ENCODE measurements at regions not wholly inside any gene's neighbourhood (a gene's known extent, or its start where the extent isn't known, plus 50 kb on each side); places are given as distances from the start of the nearest gene placed in this dataset.
"Not testable (repeated sequence)": the region's sequence is repeated elsewhere in the genome, so short reads cannot be mapped to it uniquely, and the experiment has no call there.

DNA sequence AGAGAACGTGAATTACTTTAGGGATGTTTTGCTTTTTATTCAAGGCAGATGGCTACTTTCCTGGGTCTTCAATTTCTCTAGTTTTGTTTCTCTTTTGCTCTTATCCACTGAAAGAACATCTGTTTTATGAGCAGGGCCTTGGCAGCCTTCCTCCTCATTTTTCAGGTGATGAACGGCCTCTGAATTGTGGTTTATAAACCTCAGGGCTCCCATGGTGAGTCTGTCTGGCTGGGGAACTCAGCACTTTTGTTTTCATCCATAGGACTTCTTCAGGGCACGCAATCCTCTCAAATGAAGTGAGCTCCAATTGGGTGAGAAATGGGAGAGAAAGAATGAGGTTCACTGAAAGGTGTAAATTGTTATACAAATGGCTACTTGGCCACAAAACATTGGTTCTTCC lies 186.4 kb upstream of the ERCC4 start:
- no peaks in the 10 kb centered on the region for H3K79me2 ChIP-seq
- no peak for TF ChIP-seq EZH2phosphoT487 (IDR thresholded peaks at IDR 0.05; ENCODE audit: low read depth, severe bottlenecking, unreplicated experiment)
- no peak for TF ChIP-seq CTCF (IDR thresholded peaks at IDR 0.05; ENCODE audit: poor library complexity)
- TF ChIP-seq EZH2 (IDR thresholded peaks at IDR 0.05; ENCODE audit: borderline replicate concordance): no peak

GRCh38 chr16:13739621-13740373 lies 180.2 kb upstream of the ERCC4 start:
- not testable (repeated sequence) for H3K27me3 ChIP-seq; H3K79me2 ChIP-seq; H3K4me1 ChIP-seq (ENCODE audit: insufficient read depth); H3K9me2 ChIP-seq (replicated peaks; ENCODE audit: insufficient read depth); H3K27ac ChIP-seq; H2AFZ ChIP-seq; H3K4me3 ChIP-seq; H3K9me3 ChIP-seq (ENCODE audit: low read depth); H4K20me1 ChIP-seq (ENCODE audit: insufficient read depth, poor library complexity, severe bottlenecking); H3K4me2 ChIP-seq; DNase-seq (ENCODE audit: low spot score); H3K36me3 ChIP-seq (replicated peaks; ENCODE audit: insufficient read depth, low read depth)
- WGBS (ENCODE audit: low lambda C conversion rate, missing lambda C conversion rate): 90% methylated on average over 14 of the region's 14 CpGs

More for the DNA sequence above, 186.4 kb upstream of the ERCC4 start:
- Histone ChIP-seq H3K27me3 (no peaks in the 10 kb centered on the region), H2AFZ (no peak overlapping the region), H3K9me2 (replicated peaks; ENCODE audit: insufficient read depth) (no peaks in the 10 kb centered on the region), H3K36me3 (replicated peaks; ENCODE audit: insufficient read depth, low read depth) (no peaks in the 10 kb centered on the region), H3K4me2 (no peak overlapping the region), H3K4me1 (ENCODE audit: insufficient read depth) (no peaks in the 10 kb centered on the region), H3K9me3 (ENCODE audit: low read depth) (no peaks in the 10 kb centered on the region), H3K4me3 (no peak overlapping the region), H3K27ac (no peak overlapping the region), H4K20me1 (ENCODE audit: insufficient read depth, poor library complexity, severe bottlenecking) (no peaks in the 10 kb centered on the region)
- DNase-seq (ENCODE audit: low spot score): no peak
- 60% methylated on average over 3 of the region's 3 CpGs for WGBS (ENCODE audit: low lambda C conversion rate, missing lambda C conversion rate)

GRCh38 chr16:13742928-13743327 lies 177.0 kb upstream of the ERCC4 start:
- Histone ChIP-seq H3K36me3 (replicated peaks; ENCODE audit: insufficient read depth, low read depth) (no peaks in the 10 kb centered on the region), H3K27me3 (no peaks in the 10 kb centered on the region), H3K4me2 (no peak overlapping the region), H3K9me3 (ENCODE audit: low read depth) (no peaks in the 10 kb centered on the region), H3K27ac (no peak overlapping the region), H2AFZ (no peak overlapping the region), H3K4me3 (no peak overlapping the region), H3K79me2 (no peaks in the 10 kb centered on the region), H4K20me1 (ENCODE audit: insufficient read depth, poor library complexity, severe bottlenecking) (no peaks in the 10 kb centered on the region), H3K9me2 (replicated peaks; ENCODE audit: insufficient read depth) (no peaks in the 10 kb centered on the region), H3K4me1 (ENCODE audit: insufficient read depth) (no peaks in the 10 kb centered on the region)
- DNase-seq (ENCODE audit: low spot score): no peak
- no peak for TF ChIP-seq EZH2phosphoT487 (IDR thresholded peaks at IDR 0.05; ENCODE audit: low read depth, severe bottlenecking, unreplicated experiment)
- TF ChIP-seq CTCF (IDR thresholded peaks at IDR 0.05; ENCODE audit: poor library complexity): no peak
- TF ChIP-seq EZH2 (IDR thresholded peaks at IDR 0.05; ENCODE audit: borderline replicate concordance): no peak

DNA sequence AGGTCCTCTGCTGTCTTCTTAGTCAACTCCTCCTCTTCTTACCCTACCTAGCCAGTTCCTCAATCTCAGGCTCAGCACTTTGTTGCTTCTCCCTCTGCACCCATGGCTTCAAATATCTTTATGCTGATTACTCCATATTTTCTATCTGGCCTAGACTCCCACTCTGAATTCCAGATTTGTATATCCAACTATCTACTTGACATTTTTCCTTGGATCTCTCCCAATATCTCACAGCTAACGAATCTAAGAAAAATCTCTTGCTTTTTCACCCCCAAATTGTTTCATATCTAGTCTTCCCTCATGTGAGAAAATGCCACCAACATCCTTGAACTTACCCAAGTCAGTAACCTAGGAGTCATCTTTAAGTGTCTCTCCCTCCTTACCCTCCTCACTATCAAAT lies 176.4 kb upstream of the ERCC4 start:
- H3K27ac ChIP-seq: no peak overlapping the region
- H3K9me3 ChIP-seq (ENCODE audit: low read depth): no peaks in the 10 kb centered on the region
- no peaks in the 10 kb centered on the region for H3K36me3 ChIP-seq (replicated peaks; ENCODE audit: insufficient read depth, low read depth)
- H3K27me3 ChIP-seq: no peaks in the 10 kb centered on the region
- H3K4me3 ChIP-seq: no peak overlapping the region
- no peaks in the 10 kb centered on the region for H3K79me2 ChIP-seq
- 89% methylated on average over 1 of the region's 1 CpG for WGBS (ENCODE audit: low lambda C conversion rate, missing lambda C conversion rate)
- no peak for DNase-seq (ENCODE audit: low spot score)
- no peak overlapping the region for H2AFZ ChIP-seq
- no peaks in the 10 kb centered on the region for H3K9me2 ChIP-seq (replicated peaks; ENCODE audit: insufficient read depth)
- TF ChIP-seq EZH2phosphoT487 (IDR thresholded peaks at IDR 0.05; ENCODE audit: low read depth, severe bottlenecking, unreplicated experiment) (no peak), EZH2 (IDR thresholded peaks at IDR 0.05; ENCODE audit: borderline replicate concordance) (no peak), CTCF (IDR thresholded peaks at IDR 0.05; ENCODE audit: poor library complexity) (no peak)
- H3K4me1 ChIP-seq (ENCODE audit: insufficient read depth): no peaks in the 10 kb centered on the region
- no peak overlapping the region for H3K4me2 ChIP-seq
- H4K20me1 ChIP-seq (ENCODE audit: insufficient read depth, poor library complexity, severe bottlenecking): no peaks in the 10 kb centered on the region

Measured in hepatocyte (in vitro differentiated cells).